OCI-LY3 (cell line): ENCODE measurements at regions not wholly inside any gene's neighbourhood (a gene's known extent, or its start where the extent isn't known, plus 50 kb on each side); places are given as distances from the start of the nearest gene placed in this dataset.

ENCODE experiments used
- EZH2phosphoT487 ChIP-seq: fragments of 200-600 bp; shearing (Covaris generic); IDR thresholded peaks from 2 replicates; pipeline ENCODE4 v1.6.1; 2018; ENCODE audit warnings: antibody characterized with exemption, mixed run types, low read depth
- TF ChIP-seq, protein P1 (sequence below): fragments of 200-600, 300-600 bp; sonication (generic); IDR thresholded peaks from 2 replicates; pipeline ENCODE4 v1.5.1; 2014; ENCODE audit warnings: antibody characterized with exemption, low read length, low read depth

DNA sequence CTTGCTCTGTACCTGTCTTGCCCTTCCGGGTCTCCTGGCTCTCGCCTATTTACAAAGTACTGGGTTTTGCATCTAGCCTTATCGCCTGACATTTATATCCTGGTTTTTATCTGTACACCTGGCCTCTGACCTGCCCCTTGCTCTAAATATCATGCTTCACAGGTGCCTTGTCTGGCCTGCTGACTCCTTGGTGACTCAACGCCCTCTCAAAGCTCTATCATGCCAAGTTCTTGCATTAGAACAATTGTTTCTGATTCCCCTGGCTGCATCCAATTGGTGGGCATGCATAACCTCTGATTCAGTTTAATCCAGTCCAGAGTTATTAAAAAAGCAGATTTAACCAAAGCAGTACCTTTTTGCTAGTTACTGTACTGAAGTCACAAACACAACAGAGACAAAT is 113.9 kb upstream of the CCDC68 start:
- TF ChIP-seq, protein P1, sequence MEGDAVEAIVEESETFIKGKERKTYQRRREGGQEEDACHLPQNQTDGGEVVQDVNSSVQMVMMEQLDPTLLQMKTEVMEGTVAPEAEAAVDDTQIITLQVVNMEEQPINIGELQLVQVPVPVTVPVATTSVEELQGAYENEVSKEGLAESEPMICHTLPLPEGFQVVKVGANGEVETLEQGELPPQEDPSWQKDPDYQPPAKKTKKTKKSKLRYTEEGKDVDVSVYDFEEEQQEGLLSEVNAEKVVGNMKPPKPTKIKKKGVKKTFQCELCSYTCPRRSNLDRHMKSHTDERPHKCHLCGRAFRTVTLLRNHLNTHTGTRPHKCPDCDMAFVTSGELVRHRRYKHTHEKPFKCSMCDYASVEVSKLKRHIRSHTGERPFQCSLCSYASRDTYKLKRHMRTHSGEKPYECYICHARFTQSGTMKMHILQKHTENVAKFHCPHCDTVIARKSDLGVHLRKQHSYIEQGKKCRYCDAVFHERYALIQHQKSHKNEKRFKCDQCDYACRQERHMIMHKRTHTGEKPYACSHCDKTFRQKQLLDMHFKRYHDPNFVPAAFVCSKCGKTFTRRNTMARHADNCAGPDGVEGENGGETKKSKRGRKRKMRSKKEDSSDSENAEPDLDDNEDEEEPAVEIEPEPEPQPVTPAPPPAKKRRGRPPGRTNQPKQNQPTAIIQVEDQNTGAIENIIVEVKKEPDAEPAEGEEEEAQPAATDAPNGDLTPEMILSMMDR, result no peak
- TF ChIP-seq EZH2phosphoT487, result no peak
